ENCODE measurements at regions not wholly inside any gene's neighbourhood (a gene's known extent, or its start where the extent isn't known, plus 50 kb on each side); places are given as distances from the start of the nearest gene placed in this dataset.

- Histone ChIP-seq H3K27ac (no peak overlapping the region), H3K27me3 (replicated peaks) (peaks cover 6% of the 10 kb centered on the region), H3K4me3 (ENCODE audit: low read depth, low read length) (no peak overlapping the region), H3K36me3 (replicated peaks) (no peaks in the 10 kb centered on the region)
- in situ Hi-C loops (cut with HindIII; ENCODE audit: low pct_ligation_motif_present, low sequenced_read_pairs): loop anchor here (25.0 kb wide), 1 partner anchor 197 kb away; no protein-coding TSS in a partner anchor
- no peak for DNase-seq
- TF ChIP-seq CTCF (IDR thresholded peaks at IDR 0.05; ENCODE audit: low read depth, low read length, missing control alignments): no peak
These were observed 203.4 kb upstream of the NAV2 start for GRCh38 chr11:19509215-19509614.

- in situ Hi-C loops (cut with HindIII; ENCODE audit: low pct_ligation_motif_present, low sequenced_read_pairs): loop anchor here (25.0 kb wide), 1 partner anchor 196 kb away; no protein-coding TSS in a partner anchor
- no peak overlapping the region for H3K4me3 ChIP-seq (ENCODE audit: low read depth, low read length)
- peaks cover 6% of the 10 kb centered on the region for H3K27me3 ChIP-seq (replicated peaks)
- H3K27ac ChIP-seq: no peak overlapping the region
- no peak for TF ChIP-seq CTCF (IDR thresholded peaks at IDR 0.05; ENCODE audit: low read depth, low read length, missing control alignments)
- no peaks in the 10 kb centered on the region for H3K36me3 ChIP-seq (replicated peaks)
- no peak for DNase-seq
These were observed 204.5 kb upstream of the NAV2 start for GRCh38 chr11:19508165-19508564.

GRCh38 chr11:19506816-19507486 lies 205.7 kb upstream of the NAV2 start:
- no peak overlapping the region for H3K4me3 ChIP-seq (ENCODE audit: low read depth, low read length)
- no peaks in the 10 kb centered on the region for H3K36me3 ChIP-seq (replicated peaks)
- in situ Hi-C loops (cut with HindIII; ENCODE audit: low pct_ligation_motif_present, low sequenced_read_pairs): loop anchor here (25.0 kb wide), 1 partner anchor 195 kb away; no protein-coding TSS in a partner anchor
- H3K27ac ChIP-seq: no peak overlapping the region
- DNase-seq: no peak
- TF ChIP-seq CTCF (IDR thresholded peaks at IDR 0.05; ENCODE audit: low read depth, low read length, missing control alignments): no peak
- H3K27me3 ChIP-seq (replicated peaks): peaks cover 6% of the 10 kb centered on the region

GRCh38 chr11:19502691-19503253 lies 209.9 kb upstream of the NAV2 start:
- Histone ChIP-seq H3K27ac (no peak overlapping the region), H3K27me3 (replicated peaks) (no peaks in the 10 kb centered on the region), H3K36me3 (replicated peaks) (no peaks in the 10 kb centered on the region), H3K4me3 (ENCODE audit: low read depth, low read length) (no peak overlapping the region)
- in situ Hi-C loops (cut with HindIII; ENCODE audit: low pct_ligation_motif_present, low sequenced_read_pairs): loop anchor here (25.0 kb wide), 1 partner anchor 190 kb away; no protein-coding TSS in a partner anchor
- TF ChIP-seq CTCF (IDR thresholded peaks at IDR 0.05; ENCODE audit: low read depth, low read length, missing control alignments): no peak
- no peak for DNase-seq

- in situ Hi-C loops (cut with HindIII; ENCODE audit: low pct_ligation_motif_present, low sequenced_read_pairs): loop anchor here (25.0 kb wide), 1 partner anchor 189 kb away; no protein-coding TSS in a partner anchor
- Histone ChIP-seq H3K27ac (no peak overlapping the region), H3K27me3 (replicated peaks) (no peaks in the 10 kb centered on the region), H3K36me3 (replicated peaks) (no peaks in the 10 kb centered on the region), H3K4me3 (ENCODE audit: low read depth, low read length) (no peak overlapping the region)
- DNase-seq: no peak
- no peak for TF ChIP-seq CTCF (IDR thresholded peaks at IDR 0.05; ENCODE audit: low read depth, low read length, missing control alignments)
These were observed 211.0 kb upstream of the NAV2 start for GRCh38 chr11:19501631-19502030.

Measured in brain microvascular endothelial cell (primary cell).